ENCODE measurements at regions not wholly inside any gene's neighbourhood (a gene's known extent, or its start where the extent isn't known, plus 50 kb on each side); places are given as distances from the start of the nearest gene placed in this dataset.

GRCh38 chr5:19099195-19099594, 888.8 kb downstream of the CDH18 start:
- CTCF ChIA-PET (ENCODE audit: partially characterized antibody), result no interaction called here

More at GRCh38 chr5:19099195-19099594, 888.8 kb downstream of the CDH18 start:
- DNase-seq (ENCODE audit: low read depth in 1 of 2, low spot score in 2 of 2) (no peak), FAIRE-seq (no peak)
- Histone ChIP-seq H3K56ac (replicated peaks; ENCODE audit: insufficient read length, low read depth, low read length) (no peak overlapping the region), H3K4me3 (ENCODE audit: extremely low read depth in 1 of 4, insufficient read depth in 2 of 4, low read depth in 3 of 4, low read length in 4 of 4) (no peak overlapping the region), H3K18ac (ENCODE audit: extremely low read depth, low read length) (no peak overlapping the region), H3K27me3 (replicated peaks in 1 of 4; ENCODE audit: control insufficient read depth in 3 of 4, extremely low read depth in 1 of 4, insufficient read depth in 3 of 4, low read length in 3 of 4) (no peaks in the 10 kb centered on the region), H3K36me3 (ENCODE audit: control insufficient read depth in 2 of 4, insufficient read depth in 4 of 4, low read length in 3 of 4) (no peaks in the 10 kb centered on the region), H3K4me1 (replicated peaks in 1 of 4; ENCODE audit: control insufficient read depth in 3 of 4, insufficient read depth in 4 of 4, low read length in 3 of 4) (no peaks in the 10 kb centered on the region), H3K23ac (ENCODE audit: insufficient read length) (no peak overlapping the region), H3K14ac (ENCODE audit: insufficient read length) (no peak overlapping the region), H4K5ac (ENCODE audit: insufficient read length, low read depth, low read length) (no peak overlapping the region), H3K23me2 (ENCODE audit: low read depth, low read length) (no peaks in the 10 kb centered on the region), H3K27ac (ENCODE audit: low read depth, low read length) (no peak overlapping the region), H2BK15ac (ENCODE audit: low read length) (no peak overlapping the region), H3K79me1 (ENCODE audit: low read depth, low read length) (no peaks in the 10 kb centered on the region), H4K8ac (ENCODE audit: extremely low read depth, insufficient read depth, low read length) (no peak overlapping the region), H4K20me1 (replicated peaks in 1 of 2; ENCODE audit: control insufficient read depth in 1 of 2, insufficient read depth in 2 of 2, low read length in 2 of 2) (no peaks in the 10 kb centered on the region), H3K4ac (replicated peaks; ENCODE audit: insufficient read length, low read depth, low read length) (no peak overlapping the region), H2BK20ac (ENCODE audit: low read length) (no peak overlapping the region), H2AFZ (ENCODE audit: low read length) (no peak overlapping the region), H3K4me2 (ENCODE audit: insufficient read depth in 1 of 2, low read depth in 2 of 2, low read length in 2 of 2) (no peak overlapping the region), H3K79me2 (ENCODE audit: control insufficient read depth in 1 of 2, insufficient read depth in 2 of 2, low read length in 2 of 2) (no peaks in the 10 kb centered on the region), H2BK12ac (ENCODE audit: low read depth, low read length) (no peak overlapping the region), H2BK120ac (replicated peaks; ENCODE audit: low read depth, low read length) (no peak overlapping the region), H3K9ac (replicated peaks in 1 of 4; ENCODE audit: extremely low read depth in 1 of 4, low read depth in 3 of 4, low read length in 3 of 4) (no peak overlapping the region), H4K91ac (replicated peaks; ENCODE audit: insufficient read length, low read length) (no peak overlapping the region), H2AK5ac (ENCODE audit: low read depth, low read length) (no peak overlapping the region), H2BK5ac (ENCODE audit: low read depth, low read length) (no peak overlapping the region), H3K9me3 (ENCODE audit: insufficient read depth in 2 of 2, low read depth in 1 of 2, low read length in 1 of 2) (no peaks in the 10 kb centered on the region)
- POLR2A ChIA-PET (ENCODE audit: partially characterized antibody), result no interaction called here
- WGBS, 2 experiments (ENCODE audit: extremely low coverage in 1 of 2, insufficient coverage in 1 of 2, insufficient read length in 1 of 2, insufficient replicate concordance in 2 of 2, low coverage in 1 of 2, low lambda C conversion rate in 2 of 2, missing lambda C conversion rate in 1 of 2), result 94% methylated on average over 1 of the region's 1 CpG; no CpG with 5 or more reads in 1 of the 2 experiments
- TF ChIP-seq SP4 (IDR thresholded peaks at IDR 0.05; ENCODE audit: low read length) (no peak), RBBP5 (IDR thresholded peaks at IDR 0.05; ENCODE audit: borderline replicate concordance, low read depth, low read length) (no peak), CEBPB (IDR thresholded peaks at IDR 0.05; ENCODE audit: low read depth, low read length) (no peak), GABPA (IDR thresholded peaks at IDR 0.05; ENCODE audit: borderline replicate concordance, insufficient read depth, low read length) (no peak), USF2 (IDR thresholded peaks at IDR 0.05; ENCODE audit: low read length) (no peak), SIRT6 (IDR thresholded peaks at IDR 0.05; ENCODE audit: low read length) (no peak), JUND (IDR thresholded peaks at IDR 0.05; ENCODE audit: low read length) (no peak), MAFK (IDR thresholded peaks at IDR 0.05; ENCODE audit: low read depth, low read length) (no peak)

Data from H1 (cell line).